ENCODE measurements at regions not wholly inside any gene's neighbourhood (a gene's known extent, or its start where the extent isn't known, plus 50 kb on each side); places are given as distances from the start of the nearest gene placed in this dataset.
A peak's percentile ranks its signal among the peaks of the same experiment; 100 is the strongest.

GRCh38 chr6:113039005-113039404 lies 691.9 kb downstream of the RFPL4B start:
- Histone ChIP-seq H3K27me3 (replicated peaks) (no peaks in the 10 kb centered on the region), H3K4me3 (ENCODE audit: low read depth, low read length) (no peak overlapping the region), H3K27ac (no peak overlapping the region), H3K36me3 (replicated peaks) (no peaks in the 10 kb centered on the region)
- DNase-seq = no peak
- TF ChIP-seq CTCF (IDR thresholded peaks at IDR 0.05; ENCODE audit: low read depth, low read length, missing control alignments) = no peak
- in situ Hi-C loops (cut with HindIII; ENCODE audit: low pct_ligation_motif_present, low sequenced_read_pairs) = no loop called here

- in situ Hi-C loops (cut with HindIII; ENCODE audit: low pct_ligation_motif_present, low sequenced_read_pairs) = no loop called here
- Histone ChIP-seq H3K27me3 (replicated peaks) (no peaks in the 10 kb centered on the region), H3K27ac (peak overlapping the region; percentile 7), H3K36me3 (replicated peaks) (no peaks in the 10 kb centered on the region), H3K4me3 (ENCODE audit: low read depth, low read length) (no peak overlapping the region)
- TF ChIP-seq CTCF (IDR thresholded peaks at IDR 0.05; ENCODE audit: low read depth, low read length, missing control alignments) = no peak
- no peak for DNase-seq
Measured at GRCh38 chr6:113047148-113047547, 700.0 kb downstream of the RFPL4B start.

- DNase-seq = no peak
- Histone ChIP-seq H3K27ac (peak overlapping the region; percentile 29), H3K4me3 (ENCODE audit: low read depth, low read length) (no peak overlapping the region), H3K36me3 (replicated peaks) (no peaks in the 10 kb centered on the region), H3K27me3 (replicated peaks) (no peaks in the 10 kb centered on the region)
- TF ChIP-seq CTCF (IDR thresholded peaks at IDR 0.05; ENCODE audit: low read depth, low read length, missing control alignments) = no peak
- in situ Hi-C loops (cut with HindIII; ENCODE audit: low pct_ligation_motif_present, low sequenced_read_pairs) = no loop called here
Measured at GRCh38 chr6:113047932-113048331, 700.8 kb downstream of the RFPL4B start.

- TF ChIP-seq CTCF (IDR thresholded peaks at IDR 0.05; ENCODE audit: low read depth, low read length, missing control alignments) = no peak
- Histone ChIP-seq H3K27ac (peak overlapping the region; percentile 29), H3K36me3 (replicated peaks) (no peaks in the 10 kb centered on the region), H3K27me3 (replicated peaks) (no peaks in the 10 kb centered on the region), H3K4me3 (ENCODE audit: low read depth, low read length) (no peak overlapping the region)
- in situ Hi-C loops (cut with HindIII; ENCODE audit: low pct_ligation_motif_present, low sequenced_read_pairs) = no loop called here
- DNase-seq = no peak
Measured at GRCh38 chr6:113048741-113049140, 701.6 kb downstream of the RFPL4B start.

- Histone ChIP-seq H3K4me3 (ENCODE audit: low read depth, low read length) (no peak overlapping the region), H3K27ac (peak overlapping the region; percentile 29), H3K36me3 (replicated peaks) (no peaks in the 10 kb centered on the region), H3K27me3 (replicated peaks) (no peaks in the 10 kb centered on the region)
- no peak for TF ChIP-seq CTCF (IDR thresholded peaks at IDR 0.05; ENCODE audit: low read depth, low read length, missing control alignments)
- no peak for DNase-seq
- in situ Hi-C loops (cut with HindIII; ENCODE audit: low pct_ligation_motif_present, low sequenced_read_pairs) = no loop called here
Measured at GRCh38 chr6:113049190-113049589, 702.1 kb downstream of the RFPL4B start.
